HG03103 (cell line): ENCODE measurements at regions not wholly inside any gene's neighbourhood (a gene's known extent, or its start where the extent isn't known, plus 50 kb on each side); places are given as distances from the start of the nearest gene placed in this dataset.

Experiments used
- ATAC-seq: cut with Tn5 transposase; IDR thresholded peaks from one replicate; pipeline ENCODE4 v1.9.1; 2021; ENCODE audit warnings: low read depth; ENCODE audit not compliant: unreplicated experiment

GRCh38 chr5:154107010-154107409 lies 68.2 kb downstream of the MFAP3 start:
- ATAC-seq = no peak

GRCh38 chr5:154107756-154108155 lies 69.0 kb downstream of the MFAP3 start:
- ATAC-seq = no peak

GRCh38 chr5:154109416-154110106 lies 70.8 kb downstream of the MFAP3 start:
- no peak for ATAC-seq

- no peak for ATAC-seq
Observed at GRCh38 chr5:154110107-154110453, 71.3 kb downstream of the MFAP3 start.

- no peak for ATAC-seq
Observed at GRCh38 chr5:154110716-154111115, 71.9 kb downstream of the MFAP3 start.

- no peak for ATAC-seq
Observed at GRCh38 chr5:154111214-154111613, 72.4 kb downstream of the MFAP3 start.

- no peak for ATAC-seq
Observed at GRCh38 chr5:154112255-154112654, 73.5 kb downstream of the MFAP3 start.

GRCh38 chr5:154115291-154115690 lies 75.2 kb upstream of the GALNT10 start:
- ATAC-seq = no peak

- ATAC-seq = no peak
Observed at GRCh38 chr5:154117050-154117449, 73.5 kb upstream of the GALNT10 start.

- ATAC-seq = no peak
Observed at GRCh38 chr5:154117930-154118329, 72.6 kb upstream of the GALNT10 start.

GRCh38 chr5:154118385-154118784 lies 72.1 kb upstream of the GALNT10 start:
- ATAC-seq = no peak

- peak; percentile 66 for ATAC-seq
Observed at GRCh38 chr5:154118893-154119336, 71.6 kb upstream of the GALNT10 start.

- ATAC-seq = no peak
Observed at GRCh38 chr5:154129013-154129412, 61.5 kb upstream of the GALNT10 start.

- ATAC-seq = no peak
Observed at GRCh38 chr5:154129921-154130320, 60.6 kb upstream of the GALNT10 start.

- no peak for ATAC-seq
Observed at GRCh38 chr5:154131817-154132216, 58.7 kb upstream of the GALNT10 start.

- no peak for ATAC-seq
Observed at GRCh38 chr5:154132718-154133307, 57.7 kb upstream of the GALNT10 start.

GRCh38 chr5:154133591-154133990 lies 56.9 kb upstream of the GALNT10 start:
- no peak for ATAC-seq

- no peak for ATAC-seq
Observed at GRCh38 chr5:154134499-154134898, 56.0 kb upstream of the GALNT10 start.

GRCh38 chr5:154135125-154135817 lies 55.3 kb upstream of the GALNT10 start:
- no peak for ATAC-seq

GRCh38 chr5:154136141-154136540 lies 54.4 kb upstream of the GALNT10 start:
- ATAC-seq = no peak

GRCh38 chr5:154138701-154139100 lies 51.8 kb upstream of the GALNT10 start:
- no peak for ATAC-seq

GRCh38 chr5:154140381-154140780 lies 50.2 kb upstream of the GALNT10 start:
- ATAC-seq = no peak
